ENCODE measurements at regions not wholly inside any gene's neighbourhood (a gene's known extent, or its start where the extent isn't known, plus 50 kb on each side); places are given as distances from the start of the nearest gene placed in this dataset.
"Not testable (repeated sequence)": the region's sequence is repeated elsewhere in the genome, so short reads cannot be mapped to it uniquely, and the experiment has no call there.

- no peak for DNase-seq (ENCODE audit: low read depth, low spot score)
These were observed 1073.9 kb downstream of the GRM8 start for GRCh38 chr7:126178865-126179264.

- DNase-seq (ENCODE audit: low read depth, low spot score), result no peak
These were observed 1075.0 kb downstream of the GRM8 start for GRCh38 chr7:126177782-126178181.

- DNase-seq (ENCODE audit: low read depth, low spot score), result no peak
These were observed 1086.1 kb downstream of the GRM8 start for GRCh38 chr7:126166645-126167044.

GRCh38 chr7:126163647-126164046 lies 1089.1 kb downstream of the GRM8 start:
- no peak for DNase-seq (ENCODE audit: low read depth, low spot score)

DNA sequence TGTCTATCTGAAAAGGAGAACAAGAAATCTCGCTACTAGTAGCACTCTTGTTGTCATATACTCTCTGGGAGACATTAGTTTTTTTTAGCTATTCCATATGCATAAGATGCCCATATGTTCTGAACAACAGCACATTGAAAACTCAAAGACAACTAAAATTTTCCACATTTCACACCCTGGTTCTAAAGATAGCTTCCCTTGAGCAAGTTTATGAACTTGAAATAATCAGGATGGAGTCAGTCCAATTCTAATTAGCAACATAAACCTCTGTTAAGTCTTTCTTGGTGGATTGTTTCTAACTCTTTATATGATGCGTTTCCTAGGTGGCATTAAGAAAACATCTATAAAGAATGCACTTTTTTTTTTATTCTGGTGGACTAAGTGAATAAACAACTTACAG lies 1095.3 kb downstream of the GRM8 start:
- DNase-seq (ENCODE audit: low read depth, low spot score), result no peak

GRCh38 chr7:126150278-126150958 lies 1102.3 kb downstream of the GRM8 start:
- DNase-seq (ENCODE audit: low read depth, low spot score), result no peak

DNA sequence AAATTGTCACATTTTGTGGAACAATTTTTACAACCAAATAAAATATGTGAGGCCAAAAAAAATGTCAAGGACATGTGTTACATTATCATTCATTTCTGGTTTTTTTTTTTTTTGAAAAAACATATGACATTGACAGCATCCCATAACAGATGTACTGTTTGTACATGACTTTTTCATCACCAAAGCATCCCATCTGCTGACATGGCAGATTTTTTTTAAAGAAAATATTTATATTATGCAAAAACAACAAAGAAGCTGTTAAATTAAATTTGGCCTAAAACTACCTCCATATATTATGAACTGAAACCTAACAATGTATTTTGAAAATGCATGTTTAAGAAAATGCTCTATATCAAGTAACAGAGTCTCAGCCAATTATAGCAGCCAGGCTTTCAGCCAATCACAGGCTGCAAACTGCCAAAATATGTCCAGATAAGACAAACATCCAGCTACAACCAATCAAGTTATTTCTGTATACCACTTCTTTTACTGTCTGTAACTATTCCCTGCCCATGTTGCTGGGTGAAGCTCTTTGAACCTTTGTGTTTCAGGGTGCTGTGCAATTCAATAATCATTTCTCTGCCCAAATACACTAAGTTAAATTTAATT lies 1111.8 kb downstream of the GRM8 start:
- DNase-seq (ENCODE audit: low read depth, low spot score), result no peak

- DNase-seq (ENCODE audit: low read depth, low spot score), result no peak
These were observed 1132.8 kb downstream of the GRM8 start for GRCh38 chr7:126119981-126120380.

DNA sequence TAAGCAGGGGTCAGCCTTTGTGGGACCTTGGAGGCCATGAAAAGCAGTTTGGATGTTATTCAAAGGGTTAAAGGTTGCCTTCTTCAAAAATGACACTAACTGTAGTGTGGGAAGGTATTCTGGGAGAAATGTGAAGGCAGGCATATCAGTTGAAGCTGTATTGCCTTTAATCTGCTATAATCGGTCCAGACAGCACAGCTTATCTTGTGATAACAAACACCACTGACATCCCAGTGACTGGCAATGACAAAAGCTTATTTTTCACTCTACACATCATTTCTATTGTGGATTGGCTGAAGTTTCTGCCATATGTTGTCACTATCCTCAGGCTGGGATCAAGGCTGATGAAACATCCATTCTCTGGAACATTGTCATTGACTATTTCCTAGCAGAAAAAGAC lies 1149.2 kb downstream of the GRM8 start:
- no peak for DNase-seq (ENCODE audit: low read depth, low spot score)

GRCh38 chr7:126083014-126083413 lies 1153.4 kb upstream of the POT1 start:
- no peak for DNase-seq (ENCODE audit: low read depth, low spot score)

DNA sequence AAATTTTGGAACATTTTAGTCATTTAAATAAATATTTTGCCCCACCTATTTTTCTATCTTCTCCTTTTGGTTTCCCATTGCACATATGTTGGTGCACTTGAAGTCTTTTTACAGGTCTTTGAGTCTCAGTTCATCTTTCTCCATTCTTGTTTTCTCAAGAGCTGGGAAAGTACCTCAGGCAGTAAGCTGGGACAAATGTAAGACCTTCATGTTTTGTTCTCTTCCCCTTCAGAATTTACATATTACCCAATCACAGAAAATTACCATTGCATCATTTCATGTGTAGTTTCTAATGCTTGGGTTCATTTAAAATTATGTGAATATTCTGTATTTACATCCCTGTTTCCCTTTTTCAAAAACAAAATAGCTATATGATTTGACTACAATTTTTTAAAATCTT lies 1150.0 kb upstream of the POT1 start:
- no peak for DNase-seq (ENCODE audit: low read depth, low spot score)

- DNase-seq (ENCODE audit: low read depth, low spot score), result no peak
These were observed 1149.5 kb upstream of the POT1 start for GRCh38 chr7:126079151-126079550.

- no peak for DNase-seq (ENCODE audit: low read depth, low spot score)
These were observed 1136.1 kb upstream of the POT1 start for GRCh38 chr7:126065766-126066165.

DNA sequence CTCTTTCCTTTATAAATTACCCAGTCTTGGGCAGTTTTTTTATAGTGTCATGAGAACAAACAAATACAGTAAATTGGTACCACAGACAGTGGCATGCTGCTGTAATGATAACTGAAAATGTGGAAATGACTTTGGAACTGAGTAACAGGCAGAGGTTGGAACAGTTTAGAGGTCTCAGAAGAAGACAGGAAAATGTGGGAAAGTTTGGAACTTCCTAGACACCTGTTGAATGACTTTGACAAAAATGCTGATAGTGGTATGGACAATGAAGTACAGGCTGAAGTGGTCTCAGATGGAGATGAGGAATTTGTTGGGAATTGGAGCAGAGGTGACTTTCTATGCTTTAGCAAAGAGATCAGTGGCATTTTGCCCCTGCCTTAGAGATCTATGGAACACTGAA lies 1128.4 kb upstream of the POT1 start:
- no peak for DNase-seq (ENCODE audit: low read depth, low spot score)

DNA sequence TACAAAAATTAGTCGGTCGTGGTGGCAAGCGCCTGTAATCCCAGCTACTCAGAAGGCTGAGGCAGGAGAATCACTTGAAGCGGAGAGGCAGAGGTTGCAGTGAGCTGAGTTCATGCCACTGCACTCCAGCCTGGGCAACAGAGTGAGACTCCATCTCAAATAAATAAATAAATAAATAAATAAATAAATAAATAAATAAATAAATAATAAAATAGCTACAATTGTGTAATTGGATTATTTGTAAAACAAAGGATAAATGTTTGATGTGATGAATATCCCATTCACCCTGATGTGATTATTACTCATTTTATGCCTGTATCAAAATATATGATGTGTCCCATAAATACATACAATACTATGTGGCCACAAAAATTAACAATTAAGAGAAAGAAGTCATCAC lies 1127.0 kb upstream of the POT1 start:
- not testable (repeated sequence) for DNase-seq (ENCODE audit: low read depth, low spot score)

GRCh38 chr7:126052229-126052628 lies 1122.6 kb upstream of the POT1 start:
- no peak for DNase-seq (ENCODE audit: low read depth, low spot score)

DNA sequence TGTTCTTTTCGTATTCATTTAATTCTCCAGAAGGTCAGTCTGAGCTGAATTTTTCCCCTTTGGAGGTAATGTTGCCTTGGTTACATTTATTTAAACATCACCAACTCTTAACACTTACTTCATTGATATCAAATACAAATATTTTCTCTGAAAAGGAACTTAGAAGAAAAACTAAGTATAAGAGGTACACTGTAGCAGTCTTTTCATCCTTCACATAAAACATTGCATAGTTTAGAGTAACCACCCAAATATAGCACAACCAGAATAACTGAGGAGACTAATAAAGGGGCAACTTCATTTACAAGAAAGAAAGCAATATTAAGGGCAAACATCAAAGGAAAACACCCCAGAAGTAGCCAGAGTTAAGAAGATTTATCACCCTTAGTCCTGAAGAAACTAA lies 1115.0 kb upstream of the POT1 start:
- no peak for DNase-seq (ENCODE audit: low read depth, low spot score)

- DNase-seq (ENCODE audit: low read depth, low spot score), result no peak
These were observed 1111.8 kb upstream of the POT1 start for GRCh38 chr7:126041472-126041871.

DNA sequence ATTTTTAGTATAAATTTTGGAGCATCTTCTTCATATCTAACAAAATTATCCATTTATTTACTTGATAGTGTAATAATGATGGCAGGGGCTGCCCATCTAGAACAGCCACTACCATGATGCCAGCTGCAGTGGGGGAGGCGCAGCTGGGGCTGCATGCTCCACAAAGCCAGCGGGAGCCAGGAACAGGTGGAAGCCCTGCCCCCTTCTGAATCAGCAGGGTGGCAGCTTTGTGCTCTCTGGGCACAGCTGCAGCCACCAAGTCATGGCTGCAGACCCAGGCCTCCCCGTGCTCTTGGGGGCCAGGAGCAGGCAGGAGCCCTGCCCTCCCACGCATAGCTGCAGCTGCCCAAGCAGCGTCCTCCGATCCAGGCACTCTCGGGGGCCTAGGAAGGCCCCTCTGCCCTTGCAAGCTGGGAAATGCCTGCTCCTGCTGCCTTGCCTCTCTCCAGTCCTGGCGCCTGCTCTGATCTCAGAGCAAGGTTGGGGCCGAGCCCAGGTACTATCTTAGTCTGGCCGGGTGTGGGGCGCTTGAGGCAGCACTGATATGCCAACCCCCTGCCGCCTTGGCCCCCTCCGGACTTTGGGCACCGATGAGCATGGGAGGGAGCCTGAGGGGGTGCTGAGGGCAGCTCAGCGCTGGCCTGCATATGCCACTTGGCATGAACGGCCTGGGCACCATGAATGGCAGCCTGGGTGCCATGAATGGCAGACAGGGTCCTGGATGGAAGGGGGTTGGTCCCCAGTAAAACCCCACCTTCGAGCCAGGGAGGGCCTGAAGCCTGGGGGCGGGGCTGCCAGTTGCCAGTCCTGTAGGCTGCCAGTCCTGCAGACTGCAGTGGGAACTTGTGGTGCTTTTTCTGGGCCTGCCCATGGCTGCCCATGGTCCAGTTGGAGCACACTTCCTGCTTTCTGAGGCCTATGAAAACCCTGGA lies 1110.8 kb upstream of the POT1 start:
- DNase-seq (ENCODE audit: low read depth, low spot score), result no peak

DNA sequence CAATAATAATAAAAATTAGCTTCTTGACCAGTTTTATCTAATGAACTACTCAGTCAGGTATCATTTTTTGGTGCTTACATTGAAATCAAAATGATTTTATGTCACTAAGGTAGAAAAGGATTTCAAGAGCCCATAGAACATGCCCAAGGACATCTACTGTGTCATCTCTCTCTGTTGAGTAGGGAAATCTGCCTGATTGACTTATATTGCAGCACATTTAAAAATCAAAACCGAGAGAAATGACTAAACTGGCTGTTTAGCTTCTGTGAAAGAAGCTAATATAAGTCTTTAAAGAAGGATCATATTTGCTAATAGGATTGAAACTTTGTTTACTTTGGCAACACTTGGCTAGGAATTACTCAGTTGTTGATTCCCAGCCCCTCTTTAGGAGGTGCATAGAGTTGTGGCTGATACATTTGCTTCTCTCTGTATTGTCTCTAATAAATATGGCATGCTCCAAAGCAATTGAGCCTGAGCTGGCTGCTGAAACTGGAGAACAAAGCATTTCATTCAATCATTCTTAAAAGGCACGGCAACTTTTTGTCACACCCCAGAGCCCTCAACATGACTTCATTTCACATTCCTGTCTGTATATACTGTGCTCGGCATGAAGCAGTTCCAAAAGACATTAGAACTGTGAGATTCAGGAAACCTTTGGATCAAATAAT lies 1096.9 kb upstream of the POT1 start:
- DNase-seq (ENCODE audit: low read depth, low spot score), result peak; percentile 5

GRCh38 chr7:126022452-126022851 lies 1092.8 kb upstream of the POT1 start:
- DNase-seq (ENCODE audit: low read depth, low spot score), result no peak

- no peak for DNase-seq (ENCODE audit: low read depth, low spot score)
These were observed 1087.1 kb upstream of the POT1 start for GRCh38 chr7:126016722-126017121.

Data from ELF-1 (cell line).